ENCODE measurements at regions not wholly inside any gene's neighbourhood (a gene's known extent, or its start where the extent isn't known, plus 50 kb on each side); places are given as distances from the start of the nearest gene placed in this dataset.

GRCh38 chr15:29615791-29616190, 206.5 kb downstream of the TJP1 start:
- TF ChIP-seq SMC3 (IDR thresholded peaks at IDR 0.05; ENCODE audit: low read depth, low read length) (no peak), CTCF (conservative IDR thresholded peaks at IDR 0.05; ENCODE audit: low read depth, low read length) (no peak)
